IMR-90 (cell line): ENCODE measurements at regions not wholly inside any gene's neighbourhood (a gene's known extent, or its start where the extent isn't known, plus 50 kb on each side); places are given as distances from the start of the nearest gene placed in this dataset.

ENCODE experiments used
- ATAC-seq: fragments of 200-7000 bp; cut with Tn5 transposase; 2 replicates; pipeline ENCODE4 v1.9.1; 2020; ENCODE audit warnings: low read depth, mild to moderate bottlenecking, moderate library complexity
- BruUV-seq: library from RNA; stranded (reverse); fragments of 400-500 nt; replicated peaks from 2 replicates; lab custom pipeline; 2021; lab: Mats Ljungman, UMichigan
- CTCF ChIA-PET: fragments of 300-600 bp; formaldehyde crosslinking; extraction: SDS; loops from one replicate; lab custom pipeline; 2021; ENCODE audit warnings: antibody characterized with exemption; lab: Yijun Ruan, JAX
- POLR2A ChIA-PET: fragments of 300-600 bp; sonication (Branson Sonifier 250); formaldehyde crosslinking; loops from one replicate; lab custom pipeline; 2022; ENCODE audit warnings: antibody characterized with exemption; ENCODE audit not compliant: unreplicated experiment; lab: Charles Lee
- DNase-seq: peaks from one replicate; pipeline ENCODE4 v3.0.0; 2013
- H2AFZ ChIP-seq: replicated peaks from 2 replicates; pipeline ENCODE3; 2013; ENCODE audit warnings: low read length, mild to moderate bottlenecking; ENCODE audit not compliant: poor library complexity
- H2AK5ac ChIP-seq: 2 replicates; pipeline ENCODE4 v1.6.1; 2013; ENCODE audit warnings: low read depth, low read length, inconsistent platforms
- H2AK9ac ChIP-seq: replicated peaks from 2 replicates; pipeline ENCODE3; 2013; ENCODE audit warnings: mild to moderate bottlenecking, low read depth, low read length, moderate library complexity; ENCODE audit not compliant: poor library complexity
- H2BK120ac ChIP-seq: 2 replicates; pipeline ENCODE4 v1.6.1; 2013; ENCODE audit warnings: low read depth, low read length, inconsistent platforms
- H2BK15ac ChIP-seq: 3 replicates; pipeline ENCODE4 v1.6.1; 2013; ENCODE audit warnings: low read depth, low read length, inconsistent platforms
- H2BK20ac ChIP-seq: 2 replicates; pipeline ENCODE4 v1.6.1; 2013; ENCODE audit warnings: low read depth, mild to moderate bottlenecking, inconsistent platforms, low read length, moderate library complexity
- H2BK5ac ChIP-seq: 2 replicates; pipeline ENCODE4 v1.6.1; 2013; ENCODE audit warnings: mild to moderate bottlenecking, low read depth, low read length, inconsistent platforms; ENCODE audit not compliant: poor library complexity, severe bottlenecking
- H3K14ac ChIP-seq: replicated peaks from 2 replicates; pipeline ENCODE4 v1.6.1; 2013; ENCODE audit warnings: low read depth, low read length, inconsistent platforms
- H3K18ac ChIP-seq: 2 replicates; pipeline ENCODE4 v1.6.1; 2013; ENCODE audit warnings: low read depth, low read length, control low read depth
- H3K23ac ChIP-seq: 2 replicates; pipeline ENCODE4 v1.6.1; 2013; ENCODE audit warnings: low read depth, low read length, inconsistent platforms
- H3K27ac ChIP-seq: 2 replicates; pipeline ENCODE4 v1.5.1; 2013; ENCODE audit warnings: mild to moderate bottlenecking, control low read depth, low read length; ENCODE audit not compliant: insufficient read depth
- H3K27me3 ChIP-seq: 2 replicates; pipeline ENCODE4 v1.6.1; 2013; ENCODE audit warnings: low read length; ENCODE audit not compliant: control insufficient read depth, insufficient read depth
- H3K36me3 ChIP-seq: 2 replicates; pipeline ENCODE4 v1.6.1; 2013; ENCODE audit warnings: low read length, mixed read lengths; ENCODE audit not compliant: control insufficient read depth, insufficient read depth
- H3K4ac ChIP-seq: 2 replicates; pipeline ENCODE4 v1.6.1; 2013; ENCODE audit warnings: low read depth, low read length, inconsistent platforms
- H3K4me1 ChIP-seq: 2 replicates; pipeline ENCODE4 v1.6.1; 2013; ENCODE audit warnings: low read length, mixed read lengths; ENCODE audit not compliant: control insufficient read depth, insufficient read depth
- H3K4me2 ChIP-seq: 2 replicates; pipeline ENCODE4 v1.6.1; 2013; ENCODE audit warnings: low read depth, mild to moderate bottlenecking, control low read depth, low read length, moderate library complexity
- H3K4me3 ChIP-seq: 2 replicates; pipeline ENCODE4 v1.5.1; 2013; ENCODE audit warnings: low read depth, mild to moderate bottlenecking, control low read depth, low read length, moderate library complexity; ENCODE audit not compliant: insufficient read depth
- H3K56ac ChIP-seq: 2 replicates; pipeline ENCODE4 v1.6.1; 2013; ENCODE audit warnings: low read length, inconsistent platforms; ENCODE audit not compliant: insufficient read depth; ENCODE audit errors: extremely low read depth
- H3K79me1 ChIP-seq, 2 experiments: 2 replicates each; pipeline ENCODE4 v1.6.1; 2013; ENCODE audit warnings: low read length in 2 of 2, inconsistent platforms in 1 of 2, low read depth in 1 of 2
- H3K9ac ChIP-seq: 2 replicates; pipeline ENCODE4 v1.6.1; 2013; ENCODE audit warnings: low read depth, low read length, control low read depth
- H3K9me1 ChIP-seq: 2 replicates; pipeline ENCODE4 v1.6.1; 2013; ENCODE audit warnings: low read length, inconsistent platforms; ENCODE audit not compliant: insufficient read depth
- H3K9me3 ChIP-seq: 2 replicates; pipeline ENCODE4 v1.6.1; 2013; ENCODE audit warnings: low read length; ENCODE audit not compliant: control insufficient read depth, insufficient read depth
- H4K20me1 ChIP-seq: 2 replicates; pipeline ENCODE4 v1.6.1; 2013; ENCODE audit warnings: low read length, inconsistent platforms; ENCODE audit not compliant: insufficient read depth
- H4K5ac ChIP-seq: 2 replicates; pipeline ENCODE4 v1.6.1; 2013; ENCODE audit warnings: mild to moderate bottlenecking, low read depth, low read length, control low read depth
- H4K8ac ChIP-seq, 2 experiments: 2 replicates each; pipeline ENCODE4 v1.6.1; 2013; ENCODE audit warnings: low read depth in 2 of 2, low read length in 2 of 2, control low read depth in 1 of 2, inconsistent platforms in 1 of 2
- H4K91ac ChIP-seq: 2 replicates; pipeline ENCODE4 v1.6.1; 2013; ENCODE audit warnings: low read depth, low read length, inconsistent platforms; ENCODE audit not compliant: insufficient read depth
- BHLHE40 ChIP-seq: fragments of 150-350 bp; IDR thresholded peaks from 2 replicates; pipeline ENCODE4 v1.6.1; 2016; ENCODE audit warnings: mild to moderate bottlenecking, low read depth, low read length
- CEBPB ChIP-seq: IDR thresholded peaks from 2 replicates; pipeline ENCODE4 v1.6.1; 2012; ENCODE audit warnings: low read depth, low read length, improper control_type of control experiment
- CHD1 ChIP-seq: IDR thresholded peaks from 2 replicates; pipeline ENCODE4 v1.6.1; 2012; ENCODE audit warnings: low read depth, low read length, improper control_type of control experiment
- FOS ChIP-seq: fragments of 150-350 bp; IDR thresholded peaks from 2 replicates; pipeline ENCODE4 v1.6.1; 2016; ENCODE audit warnings: low read depth, low read length
- MAFK ChIP-seq: IDR thresholded peaks from 2 replicates; pipeline ENCODE4 v1.6.1; 2012; ENCODE audit warnings: low read depth, low read length, improper control_type of control experiment
- MAZ ChIP-seq: IDR thresholded peaks from 2 replicates; pipeline ENCODE4 v1.6.1; 2012; ENCODE audit warnings: low read depth, mild to moderate bottlenecking, low read length, improper control_type of control experiment, moderate library complexity, borderline replicate concordance
- NFE2L2 ChIP-seq: fragments of 150-350 bp; IDR thresholded peaks from 2 replicates; pipeline ENCODE4 v1.6.1; 2016; ENCODE audit warnings: low read depth, mild to moderate bottlenecking, low read length
- RCOR1 ChIP-seq: IDR thresholded peaks from 2 replicates; pipeline ENCODE4 v1.6.1; 2012; ENCODE audit warnings: mild to moderate bottlenecking, low read length, improper control_type of control experiment; ENCODE audit not compliant: insufficient replicate concordance
- RFX5 ChIP-seq: IDR thresholded peaks from 2 replicates; pipeline ENCODE4 v1.8.0; 2012; ENCODE audit warnings: low read depth, mild to moderate bottlenecking, low read length, moderate library complexity
- SMC3 ChIP-seq: fragments of 150-350 bp; IDR thresholded peaks from 2 replicates; pipeline ENCODE4 v1.6.1; 2016; ENCODE audit warnings: low read depth, mild to moderate bottlenecking, antibody characterized with exemption, low read length, moderate library complexity
- WGBS, 2 experiments: methylation state at CpG; one replicate each; pipeline versions ENCODE4 v1.1.5 to v1.1.7; 2013; ENCODE audit warnings: missing lambda C conversion rate in 2 of 2; ENCODE audit not compliant: insufficient read length in 1 of 2; ENCODE audit errors: extremely low coverage in 2 of 2; 5-methylcytosine and 5-hydroxymethylcytosine counted together
- dilution Hi-C: fragments of 300-500 bp; cut with HindIII; formaldehyde crosslinking; loops from one replicate; pipeline ENCODE4 v1.14.3; 2018; ENCODE audit warnings: low sequenced_read_pairs; ENCODE audit not compliant: unreplicated experiment
- in situ Hi-C: fragments of 300-500 bp; cut with MboI; formaldehyde crosslinking; loops from 3 replicates; pipeline ENCODE4 v1.14.3; 2019; ENCODE audit warnings: low sequenced_read_pairs, inconsistent platforms, mixed read lengths
- intact Hi-C: fragments of 100-400 bp; cut with micrococcal nuclease; formaldehyde crosslinking; loops from 2 replicates; pipeline ENCODE4 v1.10.0; 2022
- TF ChIP-seq, protein P1 (sequence below): conservative IDR thresholded peaks from 2 replicates; pipeline ENCODE4 v1.5.1; 2012; ENCODE audit warnings: mild to moderate bottlenecking, low read depth, low read length, improper control_type of control experiment

DNA sequence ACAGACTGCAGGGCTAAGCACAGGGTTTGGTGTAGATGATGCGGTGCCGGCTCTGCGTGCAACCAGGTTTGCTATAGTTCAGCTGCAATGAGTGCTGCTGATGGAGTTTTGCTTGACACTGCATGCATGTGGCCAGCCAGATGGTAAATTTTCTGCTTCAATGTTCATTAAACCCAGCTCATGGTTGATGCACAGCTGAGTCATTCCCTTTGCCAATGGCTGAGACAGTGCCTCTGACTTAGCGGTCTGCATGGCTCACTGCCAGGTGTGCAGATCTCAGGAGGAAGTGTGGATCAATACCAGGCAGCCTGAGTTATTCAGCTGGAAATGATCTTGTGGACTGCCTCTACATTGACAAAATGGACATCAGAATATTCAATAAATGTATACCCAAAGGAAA lies 172.7 kb upstream of the ZP4 start:
- ATAC-seq = peak; percentile 42
- no peaks in the 10 kb centered on the region for H4K20me1 ChIP-seq

More for the DNA sequence above, 172.7 kb upstream of the ZP4 start:
- Histone ChIP-seq H3K79me1 (no peaks in the 10 kb centered on the region), H3K18ac (no peak overlapping the region), H2BK20ac (no peak overlapping the region), H3K27me3 (no peaks in the 10 kb centered on the region), H3K36me3 (no peaks in the 10 kb centered on the region), H3K14ac (no peak overlapping the region), H3K4me1 (peaks cover 5% of the 10 kb centered on the region; the same call in 1 of the 2 replicates), H3K4ac (no peak overlapping the region), H3K27ac (no peak overlapping the region), H3K4me2 (no peak overlapping the region), H2AK9ac (no peak overlapping the region), H3K9me3 (peaks cover 2% of the 10 kb centered on the region; the same call in 1 of the 2 replicates), H2AFZ (no peak overlapping the region), H4K8ac (no peak overlapping the region), H2BK120ac (no peak overlapping the region), H4K5ac (no peak overlapping the region), H4K91ac (no peak overlapping the region), H3K56ac (no peak overlapping the region), H3K4me3 (no peak overlapping the region), H2AK5ac (no peak overlapping the region), H3K23ac (no peak overlapping the region), H2BK5ac (peak overlapping the region; percentile 23), H2BK15ac (no peak overlapping the region), H3K9me1 (no peaks in the 10 kb centered on the region), H3K9ac (no peak overlapping the region)
- POLR2A ChIA-PET = no interaction called here
- no CpG with 5 or more reads among the region's 4 CpGs for WGBS, 2 experiments
- CTCF ChIA-PET = no interaction called here
- TF ChIP-seq BHLHE40 (no peak), RFX5 (no peak), NFE2L2 (no peak), FOS (no peak), MAFK (no peak), SMC3 (no peak), CHD1 (no peak), RCOR1 (no peak), MAZ (no peak), CEBPB (no peak)
- TF ChIP-seq, protein P1, sequence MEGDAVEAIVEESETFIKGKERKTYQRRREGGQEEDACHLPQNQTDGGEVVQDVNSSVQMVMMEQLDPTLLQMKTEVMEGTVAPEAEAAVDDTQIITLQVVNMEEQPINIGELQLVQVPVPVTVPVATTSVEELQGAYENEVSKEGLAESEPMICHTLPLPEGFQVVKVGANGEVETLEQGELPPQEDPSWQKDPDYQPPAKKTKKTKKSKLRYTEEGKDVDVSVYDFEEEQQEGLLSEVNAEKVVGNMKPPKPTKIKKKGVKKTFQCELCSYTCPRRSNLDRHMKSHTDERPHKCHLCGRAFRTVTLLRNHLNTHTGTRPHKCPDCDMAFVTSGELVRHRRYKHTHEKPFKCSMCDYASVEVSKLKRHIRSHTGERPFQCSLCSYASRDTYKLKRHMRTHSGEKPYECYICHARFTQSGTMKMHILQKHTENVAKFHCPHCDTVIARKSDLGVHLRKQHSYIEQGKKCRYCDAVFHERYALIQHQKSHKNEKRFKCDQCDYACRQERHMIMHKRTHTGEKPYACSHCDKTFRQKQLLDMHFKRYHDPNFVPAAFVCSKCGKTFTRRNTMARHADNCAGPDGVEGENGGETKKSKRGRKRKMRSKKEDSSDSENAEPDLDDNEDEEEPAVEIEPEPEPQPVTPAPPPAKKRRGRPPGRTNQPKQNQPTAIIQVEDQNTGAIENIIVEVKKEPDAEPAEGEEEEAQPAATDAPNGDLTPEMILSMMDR = no peak
- dilution Hi-C loops = no loop called here
- intact Hi-C loops = no loop called here
- peak; percentile 55 for DNase-seq
- in situ Hi-C loops = no loop called here
- no TSS peak for BruUV-seq
